GM12878 (cell line): ENCODE measurements at regions not wholly inside any gene's neighbourhood (a gene's known extent, or its start where the extent isn't known, plus 50 kb on each side); places are given as distances from the start of the nearest gene placed in this dataset.

Experiments
- ATAC-seq: fragments of 200-7000 bp; cut with Tn5 transposase; 3 replicates; pipeline ENCODE4 v1.9.1; 2020; ENCODE audit warnings: mild to moderate bottlenecking, moderate library complexity
- BruUV-seq: library from RNA; stranded (reverse); fragments of 400-500 nt; replicated peaks from 2 replicates; lab custom pipeline; 2021; lab: Mats Ljungman, UMichigan
- CTCF ChIA-PET: fragments of 300-600 bp; sonication (Branson Sonifier 250); formaldehyde crosslinking; extraction: SDS; loops from one replicate; lab custom pipeline; 2021; ENCODE audit warnings: inconsistent platforms; lab: Yijun Ruan, JAX
- POLR2A ChIA-PET: fragments of 350-600 bp; formaldehyde crosslinking; extraction: SDS; loops from one replicate; lab custom pipeline; 2021; ENCODE audit warnings: inconsistent platforms; lab: Charles Lee
- RAD21 ChIA-PET: fragments of 300-600 bp; sonication (Branson Sonifier 250); formaldehyde crosslinking; loops from one replicate; lab custom pipeline; 2023; ENCODE audit warnings: antibody characterized with exemption; ENCODE audit not compliant: unreplicated experiment; lab: Charles Lee
- SMC1A ChIA-PET: fragments of 300-600 bp; sonication (Branson Sonifier 250); formaldehyde crosslinking; loops from one replicate; lab custom pipeline; 2023; ENCODE audit not compliant: unreplicated experiment, uncharacterized antibody; lab: Charles Lee
- DNase-seq: peaks from one replicate; pipeline ENCODE4 v3.0.0-alpha.2; 2011; ENCODE audit warnings: low read depth, low spot score
- FAIRE-seq: peaks from 3 replicates; lab custom pipeline; 2011; peaks lifted over from hg19 to GRCh38; lab: Jason Lieb, UNC
- H2AFZ ChIP-seq: 2 replicates; pipeline ENCODE4 v1.6.0; 2011; ENCODE audit warnings: low read depth, low read length, control low read depth; ENCODE audit not compliant: control insufficient read depth
- H3K27ac ChIP-seq: 2 replicates; pipeline ENCODE4 v1.5.1; 2011; ENCODE audit warnings: control low read depth; ENCODE audit not compliant: control insufficient read depth, insufficient read depth
- H3K27me3 ChIP-seq, 2 experiments: replicated peaks in 1 of 2; 2 replicates each; pipeline versions ENCODE4 v1.6.0 to v1.6.1; 2011; ENCODE audit warnings: low read length in 1 of 2; ENCODE audit not compliant: control insufficient read depth in 2 of 2, insufficient read depth in 2 of 2
- H3K36me3 ChIP-seq, 2 experiments: 2 replicates each; pipeline ENCODE4 v1.5.1; 2011; ENCODE audit warnings: low read length in 1 of 2; ENCODE audit not compliant: control insufficient read depth in 2 of 2, insufficient read depth in 2 of 2
- H3K4me1 ChIP-seq: 2 replicates; pipeline ENCODE4 v1.6.1; 2011; ENCODE audit warnings: mild to moderate bottlenecking, low read length, moderate library complexity, mixed read lengths; ENCODE audit not compliant: control insufficient read depth, insufficient read depth
- H3K4me2 ChIP-seq: 2 replicates; pipeline ENCODE4 v1.6.0; 2011; ENCODE audit warnings: control low read depth; ENCODE audit not compliant: control insufficient read depth, insufficient read depth
- H3K4me3 ChIP-seq: fragments of 200-600 bp; sonication (generic); 2 replicates; pipeline ENCODE4 v1.5.1; 2016
- H3K79me2 ChIP-seq: 2 replicates; pipeline ENCODE4 v1.6.0; 2011; ENCODE audit warnings: low read length; ENCODE audit not compliant: control insufficient read depth, insufficient read depth
- H3K9ac ChIP-seq: 2 replicates; pipeline ENCODE4 v1.8.0; 2011; ENCODE audit warnings: low read length, control low read depth, mixed read lengths; ENCODE audit not compliant: control insufficient read depth, insufficient read depth
- H3K9me3 ChIP-seq: replicated peaks from 3 replicates; pipeline ENCODE4 v1.5.1; 2011; ENCODE audit warnings: mild to moderate bottlenecking, low read length; ENCODE audit not compliant: control insufficient read depth, insufficient read depth
- H4K20me1 ChIP-seq: 2 replicates; pipeline ENCODE4 v1.6.0; 2011; ENCODE audit not compliant: control insufficient read depth, insufficient read depth
- ATF2 ChIP-seq: IDR thresholded peaks from 2 replicates; pipeline ENCODE4 v1.6.1; 2012; ENCODE audit warnings: low read length, inconsistent platforms
- BHLHE40 ChIP-seq, 2 experiments: fragments of 450-650 bp in 1 of 2; IDR thresholded peaks; 2 replicates each; pipeline ENCODE4 v1.6.1; 2011 to 2017; ENCODE audit warnings: low read depth in 2 of 2, borderline replicate concordance in 1 of 2, improper control_type of control experiment in 1 of 2, low read length in 1 of 2, mild to moderate bottlenecking in 1 of 2
- BMI1 ChIP-seq: fragments of 450-650 bp; IDR thresholded peaks from 2 replicates; pipeline ENCODE4 v1.6.1; 2016; ENCODE audit warnings: mild to moderate bottlenecking, moderate library complexity, borderline replicate concordance
- CBFB ChIP-seq: IDR thresholded peaks from 2 replicates; pipeline ENCODE4 v1.6.1; 2016; ENCODE audit warnings: antibody characterized with exemption, low read depth
- IRF5 ChIP-seq: fragments of 450-650 bp; IDR thresholded peaks from 2 replicates; pipeline ENCODE4 v1.6.1; 2017; ENCODE audit warnings: borderline replicate concordance
- JUNB ChIP-seq: IDR thresholded peaks from 2 replicates; pipeline ENCODE4 v1.6.1; 2016; ENCODE audit warnings: antibody characterized with exemption, mild to moderate bottlenecking
- LARP7 ChIP-seq: fragments of 450-650 bp; IDR thresholded peaks from 2 replicates; pipeline ENCODE4 v1.6.1; 2017; ENCODE audit warnings: mild to moderate bottlenecking
- MYB ChIP-seq: fragments of 150-350 bp; IDR thresholded peaks from 2 replicates; pipeline ENCODE4 v1.6.1; 2014; ENCODE audit warnings: mild to moderate bottlenecking, low read depth, low read length, borderline replicate concordance
- NR2C1 ChIP-seq: fragments of 450-650 bp; IDR thresholded peaks from 2 replicates; pipeline ENCODE4 v1.6.1; 2017; ENCODE audit warnings: antibody characterized with exemption, mild to moderate bottlenecking, moderate library complexity
- PML ChIP-seq: IDR thresholded peaks from 2 replicates; pipeline ENCODE4 v1.6.1; 2012; ENCODE audit warnings: low read length, inconsistent platforms
- POLR2A ChIP-seq: IDR thresholded peaks from 2 replicates; pipeline ENCODE4 v1.6.1; 2011; ENCODE audit warnings: low read depth, mild to moderate bottlenecking, low read length
- SIN3A ChIP-seq: IDR thresholded peaks from 2 replicates; pipeline ENCODE4 v1.6.1; 2012; ENCODE audit warnings: low read depth, low read length, improper control_type of control experiment
- SPI1 ChIP-seq: IDR thresholded peaks from 2 replicates; pipeline ENCODE4 v1.6.1; 2011; ENCODE audit warnings: low read depth, mild to moderate bottlenecking, low read length, moderate library complexity, borderline replicate concordance; ENCODE audit not compliant: insufficient read depth
- TBL1XR1 ChIP-seq: IDR thresholded peaks from 2 replicates; pipeline ENCODE4 v1.6.1; 2012; ENCODE audit warnings: low read depth, low read length, improper control_type of control experiment
- USF1 ChIP-seq: IDR thresholded peaks from 2 replicates; pipeline ENCODE4 v1.6.1; 2011; ENCODE audit warnings: borderline replicate concordance, low read depth, mild to moderate bottlenecking, moderate library complexity, mixed read lengths, low read length; ENCODE audit not compliant: insufficient read depth; ENCODE audit errors: extremely low read length
- ZNF24 ChIP-seq: fragments of 450-650 bp; IDR thresholded peaks from 2 replicates; pipeline ENCODE4 v1.6.1; 2017; ENCODE audit warnings: antibody characterized with exemption, mild to moderate bottlenecking
- ZNF687 ChIP-seq: fragments of 450-650 bp; IDR thresholded peaks from 2 replicates; pipeline ENCODE4 v1.6.1; 2017; ENCODE audit warnings: mild to moderate bottlenecking, moderate library complexity
- WGBS: methylation state at CpG from one replicate; pipeline ENCODE4 v1.1.6; 2016; ENCODE audit warnings: low lambda C conversion rate; ENCODE audit not compliant: insufficient replicate concordance, insufficient coverage; ENCODE audit errors: missing lambda C conversion rate; 5-methylcytosine and 5-hydroxymethylcytosine counted together
- in situ Hi-C: fragments of 300-500 bp; cut with MboI; formaldehyde crosslinking; loops from 9 replicates; pipeline ENCODE4 v1.14.3; 2018; ENCODE audit warnings: mixed read lengths
- intact Hi-C: fragments of 100-400 bp; cut with micrococcal nuclease; formaldehyde crosslinking; loops from one replicate; pipeline ENCODE4 v1.14.2; 2022; ENCODE audit not compliant: unreplicated experiment

GRCh38 chr16:27698746-27699145, 148.8 kb downstream of the KATNIP start (continued):
- no peak for TF ChIP-seq CBFB

GRCh38 chr16:27699540-27699939, 149.6 kb downstream of the KATNIP start:
- Histone ChIP-seq H3K4me2 (no peak overlapping the region), H3K27me3 (no peaks in the 10 kb centered on the region), H3K9ac (no peak overlapping the region), H3K4me3 (no peak overlapping the region), H3K79me2 (no peaks in the 10 kb centered on the region), H3K4me1 (no peaks in the 10 kb centered on the region), H3K9me3 (no peaks in the 10 kb centered on the region), H3K36me3 (no peaks in the 10 kb centered on the region), H4K20me1 (no peaks in the 10 kb centered on the region), H3K27ac (no peak overlapping the region), H2AFZ (no peak overlapping the region)
- no peak for DNase-seq
- no peak for FAIRE-seq
- in situ Hi-C loops (no loop called here), intact Hi-C loops (no loop called here)
- no TSS peak for BruUV-seq
- RAD21 ChIA-PET, result interaction anchor here (0.5 kb wide), 1 partner anchor 64 kb away, joined by 3 read pairs; no protein-coding TSS in a partner anchor
- POLR2A ChIA-PET, result no interaction called here
- CTCF ChIA-PET, result interaction anchor here (0.8 to 1.6 kb wide), 3 partner anchors 9 to 518 kb away, joined by 3 to 6 read pairs (median 5); no protein-coding TSS in a partner anchor
- WGBS, result 89% methylated on average over 7 of the region's 7 CpGs
- no peak for ATAC-seq
- SMC1A ChIA-PET, result interaction anchor here (1.0 kb wide), 1 partner anchor 18 kb away, joined by 3 read pairs; no protein-coding TSS in a partner anchor
- TF ChIP-seq USF1 (no peak), SPI1 (no peak), NR2C1 (no peak), BMI1 (no peak), ATF2 (no peak), POLR2A (no peak), TBL1XR1 (no peak), LARP7 (no peak), IRF5 (no peak), MYB (no peak), ZNF687 (no peak), BHLHE40 (IDR thresholded peaks at IDR 0.05; ENCODE audit: borderline replicate concordance in 1 of 2, low read depth in 2 of 2, low read length in 1 of 2) (no peak), ZNF24 (no peak), SIN3A (no peak), JUNB (no peak), PML (no peak)
